Ureter (tissue), 1 donor: ENCODE measurements at regions not wholly inside any gene's neighbourhood (a gene's known extent, or its start where the extent isn't known, plus 50 kb on each side); places are given as distances from the start of the nearest gene placed in this dataset.

ENCODE experiments used
- DNase-seq: peaks from one replicate; pipeline ENCODE4 v3.0.0-alpha.2; 2020; ENCODE audit warnings: low spot score
- donor health status: DM: yes; HTN: yes; CAD: no.

DNA sequence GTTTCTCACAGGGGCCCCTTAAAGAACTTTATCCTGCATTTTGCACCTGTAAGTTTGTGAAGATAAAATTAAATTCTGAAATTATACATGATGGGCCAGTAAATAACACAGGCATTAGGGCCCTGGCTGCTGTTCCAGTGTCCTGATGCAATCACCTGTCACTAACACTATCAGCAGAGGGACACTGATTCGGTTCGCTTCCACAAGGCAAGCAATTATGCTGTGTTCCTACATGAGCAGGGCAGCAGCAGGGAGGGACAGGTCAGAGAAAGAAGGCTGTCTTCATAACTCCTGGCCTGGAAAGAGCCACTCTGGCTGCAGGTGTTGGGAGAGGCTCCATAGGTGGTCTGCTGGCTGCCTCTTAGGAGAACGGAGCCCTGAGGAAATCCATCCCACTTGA lies 487.3 kb downstream of the MID1IP1 start:
- DNase-seq, result no peak

DNA sequence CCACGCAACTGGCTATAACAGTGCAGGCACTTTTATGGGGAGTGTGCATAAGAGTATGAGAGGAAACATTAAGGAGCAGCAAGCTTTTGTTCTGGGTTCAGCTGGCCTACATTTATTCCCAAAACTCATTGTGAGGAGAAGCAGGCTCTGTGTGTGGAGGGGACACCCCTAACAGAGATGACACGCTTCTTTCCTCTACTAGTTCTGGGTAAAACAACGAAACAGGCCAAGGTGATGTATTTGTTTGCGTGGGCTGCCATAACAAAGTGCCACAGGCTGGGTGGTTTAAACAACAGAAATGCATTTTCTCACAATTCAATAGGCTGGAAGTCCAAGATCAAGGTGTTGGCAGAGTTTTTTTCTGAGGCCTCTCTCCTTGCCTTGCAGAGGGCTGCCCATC lies 488.6 kb downstream of the MID1IP1 start:
- no peak for DNase-seq

DNA sequence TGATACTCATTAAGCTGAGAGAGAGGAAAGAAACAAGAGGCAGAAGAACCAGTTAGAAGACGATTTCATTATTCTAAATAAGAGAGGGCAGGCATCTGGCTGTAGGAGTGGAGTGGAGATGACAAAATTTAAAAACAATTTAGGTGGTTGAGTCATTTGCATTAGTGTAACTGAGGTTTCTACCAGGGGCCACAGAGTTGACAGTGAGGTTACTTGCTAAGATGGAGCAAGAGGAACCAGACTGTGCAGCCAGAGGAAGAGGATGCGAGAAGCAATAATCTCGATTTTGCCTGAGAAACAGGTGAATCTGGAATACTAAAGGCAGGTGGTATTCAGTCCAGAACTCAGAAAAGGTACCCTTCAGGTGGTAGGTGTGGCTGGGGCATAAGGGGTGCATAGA lies 491.9 kb downstream of the MID1IP1 start:
- no peak for DNase-seq

DNA sequence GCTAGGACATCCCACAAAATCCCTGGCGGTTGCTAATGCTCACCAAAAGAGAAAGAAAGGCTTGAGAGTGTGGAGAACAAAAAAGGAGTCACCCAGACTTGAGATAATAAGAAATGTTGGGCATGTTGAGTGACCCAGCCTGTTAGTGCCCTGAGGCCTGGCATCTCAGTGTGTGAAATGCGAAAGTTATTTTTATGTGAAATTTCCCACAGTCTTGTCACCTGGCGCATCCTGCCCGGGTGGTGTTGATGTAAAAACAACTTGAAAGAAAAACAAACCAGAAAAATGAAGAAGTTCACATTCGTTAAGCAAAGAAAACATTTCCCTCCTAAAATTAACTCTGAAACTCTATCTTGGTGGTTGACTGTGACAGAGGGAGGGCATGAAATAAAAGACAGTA lies 495.2 kb downstream of the MID1IP1 start:
- no peak for DNase-seq

DNA sequence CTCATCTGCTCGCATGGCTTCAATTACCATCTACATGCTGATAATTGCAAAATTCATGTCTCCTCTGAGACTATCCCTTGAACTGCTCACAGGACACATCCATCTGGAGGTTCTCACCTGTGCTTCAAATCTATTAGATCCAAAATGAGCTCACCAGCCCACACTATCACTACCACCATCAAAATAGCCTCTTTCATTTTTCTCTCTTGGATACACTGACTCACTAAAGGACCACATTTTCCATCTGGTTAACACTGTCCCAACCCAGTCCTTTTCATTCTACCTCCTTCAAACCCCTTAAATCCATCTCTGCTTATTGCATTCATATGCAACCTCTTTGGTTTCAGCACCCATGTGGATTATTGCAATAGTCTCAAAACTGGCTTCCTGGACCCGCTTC lies 497.6 kb downstream of the MID1IP1 start:
- DNase-seq, result no peak

DNA sequence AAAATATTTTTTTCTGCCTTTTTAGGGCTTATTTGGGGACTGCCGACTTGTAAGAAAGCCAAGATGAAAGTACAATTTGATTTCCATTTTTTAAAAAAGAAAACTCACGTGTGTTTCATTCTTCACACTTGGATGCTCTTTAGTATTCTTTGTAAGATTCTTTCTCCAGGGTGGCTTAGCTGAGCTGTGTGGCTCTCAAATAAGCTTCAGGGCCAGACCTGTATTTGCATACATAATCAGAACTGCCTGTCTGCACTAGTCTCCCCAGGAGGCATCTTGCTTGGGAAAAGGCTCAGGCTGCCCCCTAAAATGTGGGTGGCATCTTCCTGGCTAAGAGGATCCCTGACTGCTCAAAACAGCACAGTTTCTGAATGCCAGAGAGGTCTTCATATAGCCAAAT lies 498.4 kb downstream of the MID1IP1 start:
- DNase-seq, result no peak

DNA sequence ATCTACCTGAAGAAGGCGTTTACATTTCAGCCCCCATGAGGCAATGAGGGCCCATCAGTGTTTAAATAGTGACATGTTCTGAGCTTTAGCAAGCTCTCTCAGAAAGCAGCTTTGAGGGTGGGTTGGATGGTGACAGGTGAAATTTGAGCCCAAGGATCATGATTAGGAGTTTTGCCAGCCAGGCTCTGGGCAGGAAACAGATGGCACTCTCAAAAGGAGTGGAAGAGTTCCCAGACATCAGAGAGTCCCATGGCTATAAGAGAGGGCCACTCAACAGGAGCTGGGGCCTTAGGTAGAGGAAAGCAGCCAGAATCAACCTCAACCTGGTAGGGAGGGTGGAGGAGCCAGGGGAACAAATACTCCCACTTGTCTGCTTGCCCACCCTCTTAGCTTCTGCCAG lies 499.8 kb downstream of the MID1IP1 start:
- no peak for DNase-seq

DNA sequence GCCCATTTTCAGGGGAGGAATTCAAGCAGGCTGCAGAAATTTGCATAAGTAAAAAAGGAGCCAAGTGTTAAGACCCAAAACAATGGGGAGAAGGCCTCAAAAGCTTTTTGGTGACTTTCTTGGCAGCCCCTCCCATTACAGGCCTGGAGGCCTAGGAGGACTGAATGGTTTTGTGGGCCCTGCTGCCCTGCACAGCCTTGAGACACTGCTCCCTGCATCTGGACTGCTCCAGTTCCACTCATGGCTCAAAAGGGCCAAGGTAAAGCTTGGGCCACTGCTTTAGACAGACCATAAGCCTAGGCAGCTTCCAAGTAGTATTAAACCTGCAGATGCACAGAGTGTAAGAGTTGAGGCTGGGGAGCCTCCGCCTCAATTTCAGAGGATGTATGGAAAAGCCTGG lies 501.6 kb downstream of the MID1IP1 start:
- DNase-seq, result no peak

DNA sequence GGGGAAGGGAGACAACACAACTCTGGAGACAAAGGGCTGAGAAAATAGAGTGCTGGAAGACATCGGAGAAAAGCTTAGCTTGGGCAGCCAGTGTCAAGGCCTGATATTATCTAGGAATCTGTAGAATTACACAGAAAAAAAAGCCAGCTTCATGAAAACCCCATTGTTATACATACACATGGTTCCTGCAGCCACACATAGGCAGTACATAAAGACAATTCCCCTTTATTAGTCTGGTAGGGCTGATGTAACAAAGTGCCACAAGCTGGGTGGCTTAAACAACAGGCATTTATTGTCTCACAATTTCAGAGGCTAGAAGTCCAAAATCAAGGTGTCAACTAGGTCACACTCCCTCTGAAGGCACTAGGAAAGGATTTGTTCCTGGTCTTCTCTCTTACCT lies 503.5 kb downstream of the MID1IP1 start:
- DNase-seq, result no peak

DNA sequence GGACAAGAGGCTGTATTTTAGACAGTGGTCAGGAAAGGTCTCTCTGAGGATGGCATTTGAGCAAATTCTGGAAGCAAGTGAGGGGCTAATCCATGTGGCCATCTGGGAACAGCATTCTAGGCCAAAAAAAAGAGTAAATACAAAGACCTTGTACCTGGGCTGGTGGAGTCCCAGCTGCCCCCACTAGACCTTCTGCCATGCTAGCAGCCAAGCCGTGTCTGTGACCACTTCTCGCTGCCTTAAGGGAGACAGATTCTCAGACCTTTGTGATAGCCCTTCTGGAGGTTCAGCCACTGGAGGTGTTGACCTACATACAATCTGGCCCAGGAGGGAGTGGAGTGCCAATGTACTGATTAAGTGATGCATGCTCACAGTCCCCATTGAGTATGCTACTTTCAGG lies 506.2 kb downstream of the MID1IP1 start:
- DNase-seq, result no peak

DNA sequence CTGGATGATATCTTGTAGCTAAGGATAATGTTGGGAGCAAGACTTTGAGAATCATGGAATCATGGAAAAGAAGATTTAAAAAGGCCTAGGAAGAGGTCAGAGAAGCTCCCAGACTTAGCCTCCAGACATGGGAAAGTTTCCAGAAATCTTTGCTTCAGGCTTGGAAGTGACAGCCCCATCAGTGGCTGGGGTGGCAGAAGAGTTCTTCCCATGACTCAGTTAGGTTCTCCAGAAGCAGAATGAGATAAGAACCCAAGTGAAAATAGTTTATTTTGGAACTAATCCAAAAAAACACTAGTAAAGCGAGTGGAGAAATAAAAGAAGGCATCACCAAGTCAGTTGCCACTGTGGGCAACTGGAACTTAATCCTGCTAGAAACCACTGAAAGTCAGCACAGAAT lies 506.9 kb downstream of the MID1IP1 start:
- no peak for DNase-seq

DNA sequence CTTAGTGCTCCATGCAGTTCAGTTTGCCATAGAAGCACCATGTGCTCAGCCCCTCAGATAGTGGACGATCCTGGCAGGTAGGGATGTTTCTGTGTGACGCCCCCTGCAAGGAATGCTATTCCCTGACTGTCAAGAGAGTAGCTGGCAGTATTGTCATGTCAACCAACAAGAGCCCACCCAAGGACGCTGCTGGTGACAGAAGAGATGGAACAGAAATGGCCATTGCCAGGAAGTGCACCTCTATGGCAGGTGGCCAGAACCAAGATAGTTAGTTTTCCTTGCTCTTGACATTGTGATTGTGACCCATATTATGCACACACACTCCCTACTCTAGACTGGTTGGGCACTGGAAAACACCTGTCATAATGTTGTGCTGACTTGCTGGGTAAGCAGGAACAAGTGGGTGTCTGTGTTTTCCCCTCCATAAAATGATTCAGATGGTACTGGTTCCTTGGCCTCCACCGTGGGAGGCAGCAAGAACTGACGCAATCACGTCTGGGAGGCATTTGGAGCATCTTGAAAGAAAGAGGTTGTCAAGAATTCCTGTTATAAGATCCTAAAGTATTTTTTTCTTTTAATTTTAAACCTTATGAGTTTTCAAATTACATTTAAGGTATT lies 507.9 kb downstream of the MID1IP1 start:
- no peak for DNase-seq

DNA sequence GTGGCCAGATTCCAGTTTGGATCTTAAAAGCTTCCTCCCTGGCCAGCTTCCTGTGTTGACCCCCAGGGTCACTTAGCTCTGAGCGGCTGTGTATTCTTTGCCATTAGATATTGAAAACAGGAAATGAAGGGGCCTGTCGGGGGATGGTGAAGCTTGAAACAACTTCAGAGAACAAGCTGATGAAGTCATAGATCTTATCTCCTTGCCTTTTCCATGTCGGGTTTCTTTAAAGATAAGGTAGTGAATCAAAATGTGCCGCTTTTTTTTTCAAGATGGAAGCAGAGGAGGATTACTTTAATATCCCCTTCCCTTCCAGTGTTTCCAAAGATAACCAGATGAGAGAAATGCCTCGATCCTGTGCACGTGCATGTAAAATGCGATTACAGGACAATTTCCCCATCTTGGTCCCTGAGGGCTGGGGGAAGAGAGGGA lies 508.5 kb downstream of the MID1IP1 start:
- no peak for DNase-seq

DNA sequence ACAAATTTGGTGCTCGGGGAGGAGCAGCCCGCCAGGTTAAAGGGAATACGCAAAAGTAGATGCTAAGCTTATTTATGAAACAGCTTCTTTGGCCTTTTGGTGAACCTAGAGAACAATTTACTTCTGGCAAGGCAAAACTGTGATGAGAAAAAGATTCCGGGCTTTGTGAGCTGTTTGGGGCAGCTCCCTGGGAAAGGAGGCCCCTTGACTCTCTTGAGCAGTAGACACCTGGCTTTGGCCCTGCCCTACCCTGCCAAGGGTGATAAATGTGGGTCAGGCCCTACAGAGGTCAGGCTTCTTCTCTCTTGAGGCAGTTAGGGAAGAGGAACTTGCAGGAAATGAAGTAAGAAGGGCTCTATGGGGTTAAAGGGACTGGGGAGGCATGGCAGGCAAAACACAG lies 509.6 kb downstream of the MID1IP1 start:
- DNase-seq, result no peak

DNA sequence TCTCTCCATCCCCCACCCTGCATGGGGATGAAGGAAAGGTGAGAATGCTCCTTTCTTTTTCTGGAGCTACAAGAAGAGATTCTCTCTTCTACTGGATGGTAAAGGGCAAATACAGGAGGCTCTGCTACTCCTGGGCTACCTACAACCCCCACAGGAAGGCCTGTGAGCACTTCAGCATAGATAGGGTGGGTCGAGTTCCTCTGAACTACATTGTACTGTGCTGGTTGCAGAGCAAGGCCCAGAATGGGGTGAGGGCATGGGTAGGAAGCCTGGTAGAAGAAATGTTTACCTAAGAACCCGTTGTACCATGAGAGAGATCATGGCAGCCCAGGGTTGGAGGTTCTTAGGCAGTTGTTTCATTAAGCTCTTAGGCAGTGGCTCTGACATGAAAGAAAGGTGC lies 510.4 kb downstream of the MID1IP1 start:
- no peak for DNase-seq

DNA sequence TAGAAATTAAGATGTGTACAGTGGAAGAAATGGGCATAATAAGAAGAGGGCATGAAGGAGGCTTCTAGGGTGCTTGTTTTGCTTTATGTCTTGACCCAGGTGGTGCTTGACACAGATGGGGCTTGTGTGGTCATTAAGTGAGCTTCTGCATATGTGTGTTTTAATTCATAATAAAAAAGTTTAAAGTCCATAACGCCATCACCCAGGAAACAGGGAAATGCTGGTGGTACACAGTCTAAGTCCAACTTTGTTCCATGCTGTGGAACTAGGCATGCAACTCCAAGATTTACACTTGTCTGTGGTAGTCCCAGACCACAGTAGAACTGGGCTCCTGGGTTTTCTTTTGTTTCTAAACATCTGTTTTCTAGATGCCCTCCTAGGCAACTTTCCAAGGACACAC lies 511.9 kb downstream of the MID1IP1 start:
- DNase-seq, result no peak

DNA sequence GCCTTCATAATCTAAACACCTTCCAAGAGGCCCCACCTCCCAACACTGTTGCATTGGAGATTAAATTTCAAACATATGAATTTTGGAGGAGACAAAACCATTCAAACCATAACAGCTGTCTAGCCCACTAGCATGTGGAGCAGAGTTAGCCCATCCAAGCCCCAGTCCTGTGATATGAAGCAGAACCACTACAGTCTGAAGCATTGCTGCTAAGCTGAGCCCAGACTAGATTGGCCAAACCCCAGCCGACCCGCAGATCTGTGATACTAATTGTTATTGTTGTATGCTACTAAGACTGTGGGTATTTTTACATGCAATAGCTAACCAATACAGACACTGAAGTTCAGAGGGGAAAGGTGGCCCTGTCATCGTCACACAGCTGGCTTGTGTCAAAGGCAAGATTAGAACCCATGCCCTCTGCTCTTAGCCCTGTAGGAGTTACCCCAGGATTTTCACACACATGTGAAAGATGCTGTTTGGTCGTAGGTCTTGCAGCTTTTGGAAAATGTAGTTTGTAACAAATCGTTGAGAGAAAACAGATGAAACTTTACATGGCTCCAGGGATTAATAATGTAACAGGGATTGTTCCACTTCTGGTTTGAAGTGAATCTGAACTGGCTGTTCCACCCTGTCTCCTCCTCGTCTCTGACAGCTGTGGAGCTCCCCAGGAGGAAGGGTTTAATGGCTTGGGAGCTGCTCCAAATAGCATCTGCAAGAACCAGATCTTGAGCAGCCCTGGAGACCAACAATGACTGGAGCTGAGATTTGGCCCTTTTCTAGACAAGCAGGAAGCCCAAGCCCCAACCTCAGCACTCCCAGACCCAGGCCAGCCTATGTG lies 517.5 kb downstream of the MID1IP1 start:
- DNase-seq, result no peak

DNA sequence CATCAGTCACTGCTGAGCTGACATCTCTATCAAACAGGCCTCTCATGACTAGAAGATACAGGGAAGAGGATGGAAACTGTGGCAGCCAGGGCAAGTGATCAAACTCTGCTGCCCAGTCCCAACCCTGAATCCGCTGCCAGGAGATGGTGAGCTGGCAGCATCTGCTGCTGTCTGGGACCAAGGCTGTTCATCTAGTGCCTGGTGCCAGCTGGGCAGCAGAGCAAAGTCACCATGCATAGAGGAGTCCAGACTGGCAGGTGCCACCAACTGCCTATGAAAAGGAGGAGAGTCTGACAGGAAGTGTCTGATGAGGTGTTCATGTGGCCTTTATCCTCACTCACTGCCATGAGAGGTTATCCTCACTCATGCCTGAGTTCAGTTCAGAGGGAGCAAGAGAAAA lies 518.9 kb downstream of the MID1IP1 start:
- no peak for DNase-seq

DNA sequence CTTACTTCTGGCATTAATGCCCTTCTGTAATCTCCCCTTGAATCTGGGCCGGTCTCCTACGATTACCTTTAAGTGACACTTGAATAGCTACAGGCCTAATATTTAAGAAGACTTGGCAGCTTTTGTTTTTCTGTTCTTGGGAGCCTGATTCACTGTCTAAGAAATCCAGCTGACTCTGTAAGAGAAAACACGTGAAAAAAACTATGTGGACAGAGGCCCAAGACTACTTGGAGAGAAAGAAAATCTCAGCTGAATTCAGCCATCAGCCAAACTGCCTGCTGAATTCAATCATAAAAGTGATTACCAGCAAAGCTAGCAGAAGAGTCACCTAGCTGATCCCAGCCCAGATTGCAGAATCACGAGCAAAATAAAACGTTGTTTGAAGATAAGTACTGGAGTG lies 521.2 kb downstream of the MID1IP1 start:
- no peak for DNase-seq

DNA sequence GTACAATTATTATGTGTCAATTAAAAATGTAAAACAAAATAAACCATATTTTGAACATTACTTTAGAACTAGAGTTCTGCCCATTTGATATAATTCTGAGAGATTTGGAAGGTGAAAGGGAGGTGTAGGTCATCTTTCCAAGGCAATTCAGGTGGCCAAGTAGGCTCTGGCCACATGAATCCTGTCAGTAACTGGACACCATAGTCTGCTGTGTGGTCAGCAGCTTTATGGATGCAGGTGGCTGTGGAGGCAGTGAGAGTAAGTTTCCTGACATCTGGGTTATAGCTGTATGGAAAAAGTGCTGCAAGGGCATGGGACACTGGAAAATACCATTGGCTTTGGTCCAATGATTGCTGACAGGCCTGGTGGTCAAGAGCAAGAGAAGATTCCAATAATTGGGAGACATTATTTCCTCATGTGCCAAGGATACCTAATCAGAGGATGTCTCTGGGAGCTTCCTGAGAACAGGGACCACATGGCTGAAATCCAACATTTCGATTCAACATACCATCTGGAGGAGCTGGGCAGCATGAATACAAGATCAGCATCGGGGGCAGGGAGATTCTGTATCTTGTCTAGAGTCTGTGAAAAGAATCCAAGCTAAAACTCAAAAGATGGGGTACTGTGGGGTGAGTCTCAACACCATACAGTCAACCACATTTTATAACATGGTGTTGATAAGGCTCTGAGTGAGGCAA lies 523.1 kb downstream of the MID1IP1 start:
- no peak for DNase-seq

DNA sequence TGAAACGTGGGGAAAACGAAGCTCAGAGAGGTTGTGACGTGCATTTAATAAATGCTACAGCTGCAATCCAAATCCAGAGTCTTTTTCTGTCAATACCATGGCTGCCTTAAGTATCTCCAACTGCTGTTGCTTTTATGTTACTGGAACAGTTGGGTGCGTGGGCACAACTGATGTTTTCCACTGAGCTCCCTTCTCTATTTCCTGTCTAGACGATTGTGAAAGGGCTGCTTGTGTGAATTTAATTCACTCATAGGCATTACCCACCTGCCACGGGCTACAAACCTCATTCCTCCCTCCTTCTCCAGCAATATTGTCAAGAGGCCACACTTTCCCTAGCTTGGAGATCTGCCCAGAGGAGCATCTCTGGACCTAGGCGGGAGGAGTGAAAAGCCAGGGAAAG lies 526.0 kb downstream of the MID1IP1 start:
- DNase-seq, result no peak

DNA sequence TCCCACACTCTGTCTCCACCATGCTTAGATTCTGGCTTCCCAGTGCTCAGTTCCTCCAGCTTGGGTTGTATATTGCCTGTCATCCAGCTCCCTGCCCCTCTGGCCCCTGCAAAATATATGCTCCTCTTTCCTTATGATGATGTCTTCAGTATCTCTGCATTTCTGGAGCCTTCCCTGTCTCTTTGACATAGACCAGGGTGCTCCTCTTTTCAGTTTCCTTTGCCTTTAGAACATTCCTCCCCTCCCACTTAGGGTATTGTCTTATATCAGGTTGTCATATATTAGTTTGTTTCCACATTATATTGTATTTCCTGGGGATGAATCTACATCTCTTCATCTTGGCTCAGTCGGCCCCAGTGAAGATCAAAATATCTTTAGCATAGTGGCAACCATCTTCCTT lies 526.4 kb downstream of the MID1IP1 start:
- no peak for DNase-seq

DNA sequence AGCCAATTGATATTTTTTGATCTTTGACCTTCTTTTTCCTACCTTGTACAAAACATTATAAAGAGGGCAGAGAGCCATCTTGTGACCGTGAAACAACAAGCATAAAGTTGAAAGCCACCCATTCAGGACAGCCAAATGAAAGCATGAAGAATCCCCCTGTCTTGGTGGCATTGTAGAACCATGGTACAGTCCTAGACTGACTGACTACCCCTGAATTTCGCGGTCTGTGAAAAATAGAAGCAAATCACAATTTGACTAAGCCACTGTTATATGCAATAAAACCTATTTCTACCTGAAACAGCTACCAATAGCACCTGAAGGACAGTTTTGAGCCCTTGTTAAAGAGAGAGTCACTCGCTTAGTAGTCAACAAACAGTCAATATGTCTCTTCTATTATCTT lies 527.4 kb downstream of the MID1IP1 start:
- DNase-seq, result no peak
